NCI-H146 (cell line): ENCODE measurements at regions not wholly inside any gene's neighbourhood (a gene's known extent, or its start where the extent isn't known, plus 50 kb on each side); places are given as distances from the start of the nearest gene placed in this dataset.
"Not testable (repeated sequence)": the region's sequence is repeated elsewhere in the genome, so short reads cannot be mapped to it uniquely, and the experiment has no call there.

Experiments used
- DNase-seq: peaks from one replicate; lab custom pipeline; 2025; lab: John Stamatoyannopoulos, UW

DNA sequence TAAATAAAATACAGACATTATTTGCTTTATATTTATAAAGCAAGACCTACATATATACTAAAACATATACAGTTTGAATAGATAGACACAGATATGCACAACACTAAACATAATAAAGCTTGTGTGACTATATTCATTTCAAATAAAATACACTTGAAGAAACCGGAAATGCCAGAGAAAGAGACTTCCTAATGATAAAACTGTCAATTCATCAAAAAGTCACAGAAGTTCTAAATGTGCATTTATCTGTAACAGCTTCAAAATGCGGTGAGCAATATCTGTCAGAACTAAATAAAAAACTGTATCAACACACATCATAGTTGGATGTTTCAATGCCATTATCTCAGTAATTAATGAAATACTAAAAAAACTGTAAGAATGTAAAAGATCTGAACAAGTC, 60.6 kb upstream of the CTSV start:
- DNase-seq, result not testable (repeated sequence)

DNA sequence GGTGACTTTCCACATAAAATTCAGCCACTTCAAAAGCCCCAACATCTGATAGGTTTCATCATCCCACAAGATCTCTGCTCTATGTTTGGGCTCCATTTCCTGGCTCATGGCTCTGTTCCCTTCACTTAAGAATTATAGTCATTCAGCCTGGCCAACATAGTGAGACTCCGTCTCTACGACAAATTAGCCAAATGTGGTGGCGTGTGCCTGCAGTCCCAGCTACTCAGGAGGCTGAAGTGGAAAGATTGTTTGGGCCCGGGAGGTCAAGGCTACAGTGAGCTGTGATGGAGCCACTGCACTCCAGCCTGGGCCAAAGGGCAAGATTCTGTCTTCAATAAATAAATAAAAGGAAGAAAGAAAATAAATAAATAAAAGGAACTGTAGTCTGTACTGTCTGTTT, 57.9 kb upstream of the CTSV start:
- DNase-seq, result no peak

DNA sequence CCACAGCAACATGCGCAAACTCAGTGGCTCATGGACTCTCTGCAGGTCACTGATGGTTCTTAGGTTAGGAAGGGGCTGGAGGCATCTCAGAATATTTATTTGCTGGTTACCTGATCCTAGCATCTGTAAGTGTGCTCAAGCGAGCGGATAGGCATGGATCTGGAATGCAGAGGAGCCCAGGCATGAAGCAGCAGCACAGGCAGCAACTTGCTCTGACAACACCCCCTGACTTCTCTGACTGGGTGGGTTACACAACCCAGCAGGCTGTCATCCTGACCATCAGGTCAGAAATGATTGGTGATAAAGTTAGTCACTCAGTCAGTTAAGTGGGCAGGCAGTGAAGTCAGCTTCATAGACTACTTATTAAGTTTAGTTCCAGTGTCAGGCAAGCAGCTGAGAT, 50.4 kb upstream of the CTSV start:
- DNase-seq, result not testable (repeated sequence)
